ENCODE measurements at regions not wholly inside any gene's neighbourhood (a gene's known extent, or its start where the extent isn't known, plus 50 kb on each side); places are given as distances from the start of the nearest gene placed in this dataset.
"Not testable (repeated sequence)": the region's sequence is repeated elsewhere in the genome, so short reads cannot be mapped to it uniquely, and the experiment has no call there.

DNA sequence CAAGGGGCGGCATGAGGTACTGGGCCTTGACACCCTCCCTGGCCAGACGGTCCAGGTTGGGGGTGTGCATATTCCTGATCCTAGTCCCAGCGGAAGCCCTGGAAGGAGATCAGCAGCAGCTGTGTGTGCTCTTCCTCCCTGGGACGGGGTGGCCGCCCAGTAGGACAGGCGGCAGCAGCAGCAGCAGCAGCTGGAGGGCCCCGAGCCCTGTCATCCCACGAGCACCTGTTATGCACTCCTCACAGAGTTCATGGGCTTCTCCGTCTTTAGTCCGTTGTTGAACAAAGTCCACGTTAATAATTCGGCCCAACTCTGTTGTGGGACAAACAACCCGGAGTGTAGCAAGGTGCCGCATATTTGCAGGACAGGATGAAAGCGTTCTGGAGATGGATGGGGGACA lies 205.6 kb downstream of the OTOP1 start:
- in situ Hi-C loops (cut with HindIII; ENCODE audit: low sequenced_read_pairs): not testable (repeated sequence)

DNA sequence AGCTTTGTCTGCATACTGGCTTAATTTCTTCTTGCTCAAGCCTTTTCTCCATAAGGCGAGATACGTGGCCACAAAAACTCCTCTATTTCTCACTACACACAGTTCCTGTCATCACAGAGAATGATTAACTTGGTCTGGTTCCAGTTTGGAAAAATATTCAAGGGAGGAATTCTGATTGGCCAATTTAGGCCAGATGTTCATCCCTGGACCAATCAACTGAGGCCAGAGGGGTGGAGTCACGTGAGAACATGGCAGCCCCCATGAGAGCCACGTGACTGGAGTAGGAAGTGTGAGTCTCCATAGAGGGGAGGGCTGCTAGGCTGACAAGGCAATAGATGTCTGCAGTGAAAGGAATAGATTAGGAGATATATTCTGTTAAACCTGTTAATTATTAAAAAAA lies 200.0 kb downstream of the OTOP1 start:
- in situ Hi-C loops (cut with HindIII; ENCODE audit: low sequenced_read_pairs): not testable (repeated sequence)

DNA sequence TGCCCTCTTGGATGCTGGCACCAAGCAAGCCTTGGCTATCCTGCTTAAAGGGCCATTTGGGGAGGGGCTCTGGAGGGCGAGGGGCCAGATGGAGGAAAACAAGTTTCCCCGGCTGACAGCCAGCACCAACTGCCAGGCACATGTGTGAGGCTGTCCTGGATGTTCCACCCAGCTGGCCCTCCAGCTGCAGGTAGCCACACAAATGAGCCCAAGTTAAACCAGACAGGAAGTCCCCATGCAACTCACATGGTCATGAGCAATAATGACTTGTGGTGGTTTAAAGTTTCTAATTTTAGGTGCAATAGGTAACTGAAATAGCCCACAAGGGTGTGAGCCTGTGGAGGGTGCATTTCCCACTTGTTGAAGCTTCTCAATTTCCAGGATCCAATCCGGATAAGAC lies 198.0 kb downstream of the OTOP1 start:
- in situ Hi-C loops (cut with HindIII; ENCODE audit: low sequenced_read_pairs): not testable (repeated sequence)

DNA sequence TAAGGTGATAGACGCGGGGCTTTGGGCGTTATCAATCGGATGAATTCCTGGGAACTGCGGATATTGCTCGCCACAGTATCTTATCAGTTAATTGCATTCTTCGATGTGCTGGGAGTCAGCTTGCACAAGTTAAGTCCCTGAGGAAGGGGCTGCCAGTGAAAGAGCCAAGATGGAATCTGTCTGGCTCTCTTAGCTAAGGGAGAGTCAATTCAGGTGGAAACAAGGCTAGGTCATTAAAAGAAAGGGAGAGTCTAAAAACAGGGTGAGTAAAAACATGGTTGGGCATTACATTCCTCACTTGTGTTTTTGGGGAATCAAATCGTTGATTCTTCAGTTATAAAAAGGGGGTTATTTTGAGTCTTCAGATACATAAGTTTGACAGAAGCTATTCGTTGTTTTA lies 196.2 kb downstream of the OTOP1 start:
- in situ Hi-C loops (cut with HindIII; ENCODE audit: low sequenced_read_pairs): not testable (repeated sequence)

DNA sequence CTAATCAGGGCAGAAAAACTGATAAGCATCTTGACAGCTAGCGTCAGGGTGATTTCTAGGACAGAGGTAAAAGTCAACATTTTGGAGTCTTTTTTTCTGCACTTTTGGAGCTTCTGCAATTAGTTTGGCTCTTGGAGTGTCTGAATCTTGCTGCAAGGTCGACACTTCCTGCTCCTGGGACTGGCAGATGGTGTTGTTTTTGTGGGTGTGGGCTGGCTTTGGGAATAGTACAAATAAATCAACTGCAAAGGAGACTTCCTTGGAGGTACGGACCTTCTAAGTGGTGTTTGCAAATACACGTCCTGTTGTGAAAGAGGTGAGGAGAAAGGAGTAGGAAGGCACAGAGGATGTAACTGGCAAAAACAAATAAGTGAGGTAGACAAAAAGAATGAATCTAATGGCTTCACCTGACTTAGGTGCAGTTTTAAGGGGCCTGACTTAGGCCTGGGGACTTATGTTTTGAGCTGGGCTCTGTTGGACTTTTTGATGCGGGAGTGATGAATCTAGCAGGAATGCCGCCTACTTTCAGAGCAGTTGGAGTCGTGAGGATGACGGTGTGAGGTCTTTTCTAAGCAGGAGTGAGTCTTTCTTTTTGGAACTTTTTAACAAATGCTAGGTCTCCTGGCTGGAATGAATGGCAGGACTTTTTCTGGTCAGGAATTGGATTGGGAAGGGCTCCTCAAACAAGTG lies 195.1 kb downstream of the OTOP1 start:
- in situ Hi-C loops (cut with HindIII; ENCODE audit: low sequenced_read_pairs): not testable (repeated sequence)

DNA sequence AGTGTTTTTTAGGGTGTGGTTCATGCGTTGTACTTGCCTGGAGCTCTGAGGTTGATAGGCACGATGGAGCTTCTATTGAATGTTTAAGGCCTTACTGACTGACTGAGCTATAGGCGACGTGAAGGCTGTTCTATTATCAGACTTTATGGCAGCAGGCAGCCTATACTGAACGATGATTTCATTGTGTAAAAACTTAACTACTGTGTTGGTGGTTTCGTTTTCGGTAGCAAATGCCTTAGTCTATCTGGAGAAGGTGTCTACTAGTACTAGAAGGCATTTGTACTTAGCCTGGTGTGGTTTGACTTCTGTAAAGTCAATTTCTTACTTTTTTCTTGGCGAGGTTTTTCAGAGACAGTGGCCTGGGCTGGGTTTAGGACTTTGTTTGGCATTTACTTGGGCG lies 194.4 kb downstream of the OTOP1 start:
- in situ Hi-C loops (cut with HindIII; ENCODE audit: low sequenced_read_pairs): not testable (repeated sequence)

DNA sequence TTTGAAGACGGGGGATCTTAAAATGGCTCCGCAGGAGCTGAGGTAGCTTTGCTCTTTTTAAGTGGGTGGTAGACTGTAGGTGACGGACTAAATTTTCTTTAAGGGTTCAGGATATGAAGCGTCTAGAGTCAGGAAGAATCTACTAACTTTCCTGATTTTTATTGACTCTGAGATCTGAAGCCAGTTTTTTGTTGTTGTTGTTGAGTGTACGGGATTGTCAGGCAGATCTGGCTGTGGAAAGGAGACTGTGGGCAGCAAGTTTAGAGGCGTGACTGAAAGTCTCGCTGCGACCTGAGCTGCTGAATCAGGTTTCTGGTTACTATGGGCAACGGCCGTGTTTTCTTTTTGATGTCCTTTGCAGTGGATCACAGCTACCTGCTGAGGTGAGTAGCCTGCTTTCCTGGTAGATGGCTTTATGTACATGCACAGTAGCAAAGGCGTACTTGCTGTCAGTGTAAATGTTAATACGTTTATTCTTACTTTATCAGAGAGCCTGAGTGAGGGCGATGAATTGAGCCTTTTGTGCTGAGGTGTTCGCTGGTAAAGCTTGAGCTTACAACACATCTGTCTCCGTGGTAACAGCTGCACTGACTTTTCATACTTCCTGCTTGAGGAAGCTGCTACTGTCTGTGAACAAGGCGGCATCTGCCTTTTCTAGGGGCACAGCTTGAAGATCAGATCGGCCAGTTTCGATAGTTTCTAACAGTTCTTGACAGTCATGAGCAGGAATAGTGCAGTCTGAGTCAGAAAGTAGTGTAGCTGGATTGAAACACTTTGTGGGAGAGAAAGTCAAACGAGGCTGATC lies 193.7 kb downstream of the OTOP1 start:
- in situ Hi-C loops (cut with HindIII; ENCODE audit: low sequenced_read_pairs): not testable (repeated sequence)

DNA sequence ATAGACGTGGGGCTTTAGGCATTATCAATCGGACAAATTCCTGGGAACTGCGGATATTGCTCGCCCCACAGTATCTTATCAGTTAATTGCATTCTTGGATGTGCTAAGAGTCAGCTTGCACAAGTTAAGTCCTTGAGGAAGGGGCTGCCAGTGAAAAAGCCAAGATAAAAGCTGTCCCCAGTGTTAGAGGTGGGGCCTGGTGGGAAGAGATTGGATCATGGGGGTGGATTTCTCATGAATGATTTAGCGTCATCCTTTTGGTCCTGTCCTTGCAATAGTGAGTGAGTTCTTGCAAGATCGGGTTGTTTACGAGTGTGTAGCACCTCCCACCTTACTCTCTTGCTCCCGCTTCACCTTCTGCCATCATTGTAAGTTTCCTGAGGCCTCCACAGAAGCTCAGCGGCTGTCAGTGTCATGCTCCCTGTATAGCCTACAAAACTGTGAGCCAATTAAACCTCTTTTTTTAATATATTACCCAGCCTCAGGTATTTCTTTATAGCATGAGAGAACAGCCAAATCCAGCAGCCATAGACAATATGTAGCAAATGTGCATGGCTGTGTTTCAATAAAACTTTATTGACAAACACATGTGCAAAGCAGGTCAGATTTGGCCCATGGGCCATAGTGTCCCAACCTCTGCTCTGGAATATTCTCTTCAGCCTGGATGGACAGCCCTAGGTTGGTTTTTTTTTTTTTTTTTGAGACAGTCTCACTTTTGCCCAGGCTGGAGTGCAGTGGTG lies 189.2 kb downstream of the OTOP1 start:
- in situ Hi-C loops (cut with HindIII; ENCODE audit: low sequenced_read_pairs): not testable (repeated sequence)

DNA sequence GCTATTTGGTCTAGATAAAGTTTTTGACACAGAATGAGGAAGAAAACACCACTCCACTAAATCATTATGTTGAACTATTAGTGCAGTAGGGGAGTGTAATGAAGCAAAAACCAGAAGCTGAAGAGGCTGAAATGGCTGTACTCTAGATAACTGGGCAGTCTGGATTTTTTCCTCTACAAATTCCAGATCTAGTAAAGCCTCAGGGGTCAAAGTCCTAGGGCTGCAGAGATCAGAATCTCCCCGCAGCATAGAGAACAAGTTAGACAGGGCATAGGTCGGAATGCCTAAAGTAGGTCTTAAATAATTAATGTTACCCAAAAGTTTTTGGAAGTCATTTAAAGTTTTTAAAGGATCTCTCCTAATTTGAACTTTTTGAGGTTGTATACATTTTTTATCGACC lies 180.9 kb downstream of the OTOP1 start:
- in situ Hi-C loops (cut with HindIII; ENCODE audit: low sequenced_read_pairs): not testable (repeated sequence)

DNA sequence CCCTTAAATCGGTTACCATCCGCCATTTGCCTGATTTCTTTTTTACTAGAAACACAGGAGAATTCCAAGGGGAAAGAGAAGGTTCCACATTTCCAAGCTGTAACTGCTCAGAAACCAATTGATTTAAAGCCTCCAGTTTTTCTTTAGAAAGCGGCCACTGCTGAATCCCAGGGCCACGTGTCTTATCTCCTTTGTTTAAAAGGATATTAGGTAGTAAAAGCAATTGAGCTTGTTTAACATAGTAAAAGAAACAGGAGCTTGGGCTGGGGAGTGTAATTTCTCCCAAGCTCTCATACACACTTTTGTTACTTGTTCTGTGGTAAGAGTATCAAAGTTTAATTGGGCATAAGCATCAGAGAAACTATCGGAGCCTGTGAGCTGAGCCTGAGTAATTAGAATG lies 180.0 kb downstream of the OTOP1 start:
- in situ Hi-C loops (cut with HindIII; ENCODE audit: low sequenced_read_pairs): not testable (repeated sequence)

DNA sequence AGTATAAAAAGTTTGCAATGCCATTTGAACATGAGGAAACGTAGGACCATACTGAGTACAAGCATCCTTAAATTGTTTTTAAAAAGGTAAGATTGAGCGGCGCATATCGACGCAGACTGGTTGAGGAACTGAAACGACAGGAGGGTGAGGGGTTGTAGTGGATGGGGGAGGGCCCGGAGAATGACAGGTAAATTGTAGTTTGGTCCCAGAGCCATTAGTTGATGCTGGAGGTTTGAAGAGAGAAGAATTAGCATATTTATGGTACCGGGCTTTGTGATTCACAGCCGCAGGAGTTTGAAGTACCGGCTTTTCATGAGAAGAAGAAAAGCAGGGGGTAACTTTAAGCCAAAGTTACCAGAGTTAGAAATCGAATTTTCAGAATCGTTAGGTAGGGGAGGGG lies 179.5 kb downstream of the OTOP1 start:
- in situ Hi-C loops (cut with HindIII; ENCODE audit: low sequenced_read_pairs): not testable (repeated sequence)

DNA sequence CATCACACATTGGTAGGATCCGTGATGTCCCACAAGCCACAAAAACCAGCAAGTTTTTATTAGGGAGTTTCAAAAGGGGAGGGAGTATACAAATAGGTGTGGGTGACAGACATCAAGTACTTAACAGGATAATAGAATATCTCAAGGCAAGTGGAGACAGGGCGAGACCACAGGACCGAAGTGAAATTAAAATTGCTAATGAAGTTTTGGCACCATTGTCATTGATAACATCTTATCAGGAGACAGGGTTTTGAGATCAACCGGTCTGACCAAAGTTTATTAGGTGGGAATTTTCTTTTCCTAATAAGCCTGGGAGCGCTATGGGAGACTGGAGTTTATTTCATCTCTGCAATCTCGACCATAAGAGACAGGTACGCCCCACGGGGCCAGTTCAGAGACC lies 178.5 kb downstream of the OTOP1 start:
- in situ Hi-C loops (cut with HindIII; ENCODE audit: low sequenced_read_pairs): not testable (repeated sequence)

DNA sequence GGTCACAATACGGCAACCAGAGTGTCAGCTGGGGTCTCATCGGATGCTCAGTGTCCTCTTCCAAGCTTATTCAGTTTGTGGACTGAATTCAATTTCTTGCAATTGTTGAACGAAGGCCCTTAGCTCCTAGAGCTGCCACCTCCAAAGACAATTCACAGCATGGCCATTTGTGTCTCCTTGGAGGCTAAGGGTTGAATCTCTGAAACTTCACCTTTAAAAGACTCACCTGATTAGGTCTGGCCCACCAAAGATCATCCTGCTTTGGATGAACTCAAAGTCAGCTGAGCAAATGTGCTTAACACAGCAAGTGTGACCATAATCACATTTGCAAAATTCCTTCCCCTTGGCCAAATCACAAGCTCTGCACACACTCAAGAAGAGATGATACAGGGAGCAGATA lies 175.9 kb downstream of the OTOP1 start:
- in situ Hi-C loops (cut with HindIII; ENCODE audit: low sequenced_read_pairs): not testable (repeated sequence)

DNA sequence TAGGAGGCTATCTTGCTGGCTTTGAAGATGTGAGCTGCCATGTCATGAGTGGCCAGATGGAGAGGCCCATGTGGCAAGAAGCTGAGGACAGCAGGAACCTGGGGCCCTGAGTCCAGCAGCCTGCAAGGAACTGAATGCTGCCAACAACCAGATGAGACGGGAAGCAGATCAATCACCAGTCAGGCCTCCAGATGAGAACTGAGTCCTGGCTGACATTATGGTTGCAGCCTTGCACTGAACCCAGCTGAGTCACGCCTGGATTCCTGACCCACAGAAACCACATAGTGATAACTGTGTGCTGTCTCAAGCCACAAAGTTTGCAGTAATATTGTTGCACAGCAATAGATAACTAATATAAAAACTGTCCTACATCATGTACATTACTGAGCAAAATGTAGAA lies 173.8 kb downstream of the OTOP1 start:
- in situ Hi-C loops (cut with HindIII; ENCODE audit: low sequenced_read_pairs): not testable (repeated sequence)

DNA sequence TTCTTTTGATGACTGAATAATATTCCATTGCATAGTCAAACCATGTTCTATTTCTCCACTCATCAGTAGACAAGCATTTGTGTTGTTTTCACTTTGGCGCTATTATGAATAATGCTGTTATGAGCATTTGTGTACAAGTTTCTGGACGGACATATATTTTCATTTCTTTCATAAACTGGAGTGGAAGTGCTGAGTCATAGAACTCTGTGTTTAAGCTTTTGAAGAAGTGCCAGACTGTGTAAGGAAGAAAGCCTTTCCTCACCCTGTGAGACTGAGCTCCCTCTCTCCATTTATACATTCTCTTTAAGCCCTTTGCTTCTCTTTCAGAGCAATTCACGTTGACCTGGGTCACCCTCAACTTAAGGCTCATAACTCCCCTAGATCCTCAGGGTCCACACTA lies 169.5 kb downstream of the OTOP1 start:
- in situ Hi-C loops (cut with HindIII; ENCODE audit: low sequenced_read_pairs): not testable (repeated sequence)

DNA sequence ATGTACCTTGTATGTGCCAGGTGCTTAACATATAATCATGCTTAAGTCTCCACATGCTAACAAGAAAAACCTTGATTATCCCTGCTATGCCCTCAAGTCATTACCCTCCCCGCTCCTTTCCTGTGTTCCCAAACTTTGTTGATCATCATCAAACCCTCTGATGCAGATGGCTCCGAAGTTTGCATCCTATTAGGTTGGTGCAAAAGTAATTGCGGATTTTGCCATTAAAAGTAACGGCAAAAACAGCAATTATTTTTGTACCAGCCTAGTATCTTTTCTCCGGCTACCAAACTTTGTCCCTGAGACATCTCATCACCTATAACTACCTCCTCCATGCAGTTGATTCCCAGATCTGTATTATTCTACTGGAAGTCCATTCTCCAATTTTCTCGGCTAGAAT lies 142.6 kb downstream of the OTOP1 start:
- in situ Hi-C loops (cut with HindIII; ENCODE audit: low sequenced_read_pairs): not testable (repeated sequence)

DNA sequence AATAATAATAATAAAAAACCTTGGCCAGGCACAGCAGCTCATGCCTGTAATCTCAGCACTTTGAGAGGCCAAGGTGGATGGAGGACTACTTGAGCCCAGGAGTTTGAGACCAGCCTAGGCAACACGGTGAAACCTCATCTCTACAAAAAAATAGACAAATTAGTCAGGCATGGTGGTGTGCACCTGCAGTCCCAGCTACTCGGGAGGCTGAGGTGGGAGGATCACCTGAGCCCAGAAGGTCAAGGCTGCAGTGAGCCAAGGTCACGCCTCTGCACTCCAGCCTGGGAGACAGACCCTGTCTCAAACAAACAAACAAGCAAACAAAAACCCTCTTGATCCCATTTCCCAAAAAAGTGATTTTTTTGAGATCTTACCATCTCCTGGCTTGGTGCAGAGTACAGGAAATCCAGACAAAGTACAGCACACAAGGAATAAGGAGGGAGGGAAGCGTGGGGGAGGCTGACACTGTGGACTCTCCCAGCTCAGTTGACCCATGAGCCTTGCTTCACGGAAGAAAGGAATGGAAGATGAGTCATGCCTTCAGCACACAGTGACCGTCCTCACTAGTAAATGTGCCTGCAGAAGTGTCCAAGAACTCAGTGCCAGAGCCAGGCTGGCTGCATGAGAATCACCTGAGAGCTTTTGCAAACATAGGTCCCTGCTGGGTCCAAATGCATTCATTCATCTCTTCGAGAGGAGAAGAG lies 136.9 kb downstream of the OTOP1 start:
- in situ Hi-C loops (cut with HindIII; ENCODE audit: low sequenced_read_pairs): not testable (repeated sequence)

DNA sequence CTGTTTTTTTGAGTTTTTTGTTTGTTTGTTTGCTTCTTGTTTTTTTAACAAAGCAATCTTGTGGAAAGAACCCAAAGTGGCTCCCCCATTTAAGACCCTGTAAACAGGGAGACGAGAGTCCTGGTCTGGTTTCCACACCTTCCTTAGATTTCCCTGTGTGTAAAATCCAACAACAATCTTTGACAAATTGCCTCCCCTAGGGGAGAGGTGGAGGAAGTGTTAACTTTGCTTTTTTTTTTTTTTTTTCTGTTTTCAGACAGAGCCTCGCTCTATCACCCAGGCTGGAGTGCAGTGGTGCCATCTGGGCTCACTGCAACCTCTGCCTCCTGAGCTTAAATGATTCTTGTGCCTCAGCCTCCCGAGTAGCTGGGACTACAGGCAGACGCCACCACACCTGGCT lies 136.0 kb downstream of the OTOP1 start:
- in situ Hi-C loops (cut with HindIII; ENCODE audit: low sequenced_read_pairs): not testable (repeated sequence)

DNA sequence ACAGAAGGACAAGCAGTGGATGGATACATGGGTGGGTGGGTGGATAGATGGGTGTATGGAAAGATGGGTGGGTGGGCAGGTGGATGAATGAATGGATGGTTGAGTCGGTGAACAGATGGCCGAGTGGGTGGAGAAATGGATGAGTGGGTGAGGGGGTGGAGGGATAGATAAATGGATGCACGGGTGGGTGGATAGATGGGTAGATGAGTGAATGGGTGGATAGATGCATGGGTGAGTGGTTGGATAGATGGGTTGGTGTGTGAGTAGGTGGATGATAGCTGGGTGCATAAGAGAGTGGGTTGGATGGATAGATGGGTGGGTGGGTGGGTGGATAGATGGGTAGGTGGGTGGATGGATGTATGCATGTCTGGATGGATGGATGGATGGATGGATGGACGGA lies 134.6 kb downstream of the OTOP1 start:
- in situ Hi-C loops (cut with HindIII; ENCODE audit: low sequenced_read_pairs): not testable (repeated sequence)

DNA sequence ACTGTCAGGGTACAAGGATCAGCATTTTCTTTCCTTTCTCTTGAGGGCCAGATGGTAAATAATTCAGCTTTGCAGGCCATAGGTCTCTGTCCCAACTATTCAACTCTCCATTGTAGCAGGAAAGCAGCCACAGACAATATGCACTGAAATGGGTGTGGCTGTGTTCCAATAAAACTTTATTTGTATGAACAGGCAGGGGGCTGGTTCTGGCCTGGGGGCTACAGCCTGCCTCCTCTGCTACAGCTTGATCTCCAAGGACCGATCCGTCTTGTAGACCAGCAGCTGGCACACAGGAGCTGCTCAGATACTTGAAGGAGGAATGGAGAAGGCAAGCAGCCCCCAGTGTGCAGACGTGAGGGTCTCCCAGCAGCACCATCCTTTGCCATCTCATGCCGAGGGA lies 127.1 kb downstream of the OTOP1 start:
- in situ Hi-C loops (cut with HindIII; ENCODE audit: low sequenced_read_pairs): not testable (repeated sequence)

DNA sequence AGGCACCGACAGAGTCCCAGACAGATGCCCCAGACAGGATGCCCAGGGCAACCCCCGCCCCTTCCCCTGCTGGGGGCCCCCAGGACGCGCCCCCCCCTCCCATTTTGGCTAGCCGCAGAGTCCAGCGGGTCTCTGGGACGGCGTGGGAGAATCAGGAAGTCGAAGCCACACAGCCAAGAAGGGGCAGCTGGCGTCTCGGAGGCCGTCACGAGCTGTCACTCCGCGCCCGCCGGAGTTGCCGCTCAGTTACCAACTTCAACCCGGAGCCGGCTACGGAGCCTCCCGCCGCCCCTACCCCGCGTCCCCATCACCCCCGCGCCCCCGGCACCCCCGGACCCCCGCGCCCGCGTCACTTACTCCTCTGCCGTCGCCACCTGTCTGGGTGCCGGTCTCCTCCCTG lies 119.8 kb downstream of the OTOP1 start:
- in situ Hi-C loops (cut with HindIII; ENCODE audit: low sequenced_read_pairs): not testable (repeated sequence)

Data from endothelial cell of hepatic sinusoid (primary cell).